SK-N-SH treated with all-trans-retinoic acid at 6 μM for 48 hours (cell line): ENCODE measurements at regions not wholly inside any gene's neighbourhood (a gene's known extent, or its start where the extent isn't known, plus 50 kb on each side); places are given as distances from the start of the nearest gene placed in this dataset.

Experiments used
- TCF4 ChIP-seq: fragments of 250-450 bp; sonication (Bioruptor Pico); IDR thresholded peaks from 2 replicates; pipeline ENCODE4 v1.8.0; 2021; ENCODE audit warnings: mild to moderate bottlenecking, moderate library complexity, borderline replicate concordance
- ZNF565 ChIP-seq: fragments of 450-650 bp; formaldehyde crosslinking; conservative IDR thresholded peaks from 2 replicates; pipeline ENCODE4 v1.5.0; 2020; ENCODE audit warnings: low read depth, mild to moderate bottlenecking, moderate library complexity

DNA sequence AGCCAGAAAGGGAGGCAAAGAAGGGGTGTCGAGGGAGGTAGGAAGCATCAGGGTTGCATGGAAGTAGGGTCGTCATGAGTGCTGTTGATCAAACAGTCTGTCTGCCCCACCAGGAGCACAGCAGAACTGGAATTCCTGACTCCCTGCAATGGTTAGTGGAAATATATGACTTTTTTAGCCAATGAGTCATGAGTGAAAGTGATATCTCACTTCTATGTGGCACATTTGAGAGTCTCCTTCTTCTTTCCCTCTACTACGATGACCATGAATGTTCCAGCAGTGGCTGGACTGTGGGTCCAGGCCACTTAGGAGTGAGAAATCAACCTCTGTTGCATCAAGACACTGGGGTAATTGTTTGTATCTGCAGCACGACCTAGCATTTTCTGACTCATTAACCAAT lies 199.5 kb downstream of the TTC32 start:
- no peak for TF ChIP-seq ZNF565 (CRISPR knock-in tag)
- no peak for TF ChIP-seq TCF4 (CRISPR knock-in tag)
